Erythroblast (primary cell): ENCODE measurements at regions not wholly inside any gene's neighbourhood (a gene's known extent, or its start where the extent isn't known, plus 50 kb on each side); places are given as distances from the start of the nearest gene placed in this dataset.

Experiments used
- GATA1 ChIP-seq: IDR thresholded peaks from 2 replicates; pipeline ENCODE4 v1.6.1; 2011; ENCODE audit warnings: low read depth, mild to moderate bottlenecking, control low read depth, low read length, moderate library complexity
- POLR2A ChIP-seq: IDR thresholded peaks from 2 replicates; pipeline ENCODE4 v1.6.1; 2011; ENCODE audit warnings: mild to moderate bottlenecking, low read length

GRCh38 chr3:177626045-177626444, 428.8 kb upstream of the TBL1XR1 start:
- no peak for TF ChIP-seq POLR2A
- TF ChIP-seq GATA1 = no peak
